ENCODE measurements at regions not wholly inside any gene's neighbourhood (a gene's known extent, or its start where the extent isn't known, plus 50 kb on each side); places are given as distances from the start of the nearest gene placed in this dataset.

- TF ChIP-seq ETS1 (IDR thresholded peaks at IDR 0.05): no peak
These were observed 764.7 kb upstream of the KIF2B start (continued) for GRCh38 chr17:53058031-53058430.

- H3K27me3 ChIP-seq (ENCODE audit: insufficient read depth): no peaks in the 10 kb centered on the region
- no peak overlapping the region for H3K27ac ChIP-seq (ENCODE audit: low read depth)
- H4K20me1 ChIP-seq (replicated peaks; ENCODE audit: insufficient read depth): no peaks in the 10 kb centered on the region
- Mint-ChIP-seq H3K4me1 (no peaks in the 10 kb centered on the region), H3K27me3 (ENCODE audit: insufficient read depth, low read depth, poor library complexity) (peaks cover 4% of the 10 kb centered on the region), H3K27ac (no peak overlapping the region), H3K4me3 (no peak overlapping the region), H3K9me3 (peaks cover 7% of the 10 kb centered on the region; the same call in 2 of the 3 replicates), H3K36me3 (ENCODE audit: low read depth) (peaks cover 28% of the 10 kb centered on the region)
- no peaks in the 10 kb centered on the region for H3F3A ChIP-seq (replicated peaks; ENCODE audit: low read depth)
- peaks cover 13% of the 10 kb centered on the region for H3K9me2 ChIP-seq (ENCODE audit: insufficient read depth)
- DNase-seq (ENCODE audit: low spot score) (no peak), ATAC-seq (no peak)
- H3K36me3 ChIP-seq (ENCODE audit: insufficient read depth): no peaks in the 10 kb centered on the region
- TF ChIP-seq STAT1 (IDR thresholded peaks at IDR 0.05; ENCODE audit: unreplicated experiment) (no peak), REST (IDR thresholded peaks at IDR 0.05; ENCODE audit: unreplicated experiment) (no peak), POLR2AphosphoS5 (IDR thresholded peaks at IDR 0.05; ENCODE audit: low read depth) (no peak), ZNF331 (CRISPR knock-in tag; IDR thresholded peaks at IDR 0.05; ENCODE audit: low read depth) (no peak)
- no peak overlapping the region for H2AFZ ChIP-seq
- no peaks in the 10 kb centered on the region for H3K79me2 ChIP-seq (replicated peaks; ENCODE audit: insufficient read depth)
- H3K4me3 ChIP-seq: no peak overlapping the region
- no peak overlapping the region for H3K4me2 ChIP-seq
- no peaks in the 10 kb centered on the region for H3K4me1 ChIP-seq (ENCODE audit: insufficient read depth)
These were observed 775.9 kb upstream of the KIF2B start for GRCh38 chr17:53046781-53047180.

GRCh38 chr17:53039981-53040380 is 782.7 kb upstream of the KIF2B start:
- ATAC-seq: no peak
- H3K79me2 ChIP-seq (replicated peaks; ENCODE audit: insufficient read depth): no peaks in the 10 kb centered on the region
- H3K4me3 Mint-ChIP-seq: no peak overlapping the region
- H3K9me3 Mint-ChIP-seq: 0 out of 3 replicates have a peak, but pooled peaks cover 7% of the 10 kb centered on the region
- peaks cover 10% of the 10 kb centered on the region; the same call in 2 of the 3 replicates for H3K36me3 Mint-ChIP-seq (ENCODE audit: low read depth)
- no peak overlapping the region for H3K4me2 ChIP-seq
- no peak overlapping the region for H3K27ac Mint-ChIP-seq
- H3K27me3 ChIP-seq (ENCODE audit: insufficient read depth): no peaks in the 10 kb centered on the region
- H3K4me1 Mint-ChIP-seq: no peaks in the 10 kb centered on the region
- H3K36me3 ChIP-seq (ENCODE audit: insufficient read depth): no peaks in the 10 kb centered on the region
- H3K4me3 ChIP-seq: no peak overlapping the region
- no peaks in the 10 kb centered on the region for H3F3A ChIP-seq (replicated peaks; ENCODE audit: low read depth)
- H3K27ac ChIP-seq (ENCODE audit: low read depth): no peak overlapping the region
- no peaks in the 10 kb centered on the region for H3K9me2 ChIP-seq (ENCODE audit: insufficient read depth)
- no peak overlapping the region for H2AFZ ChIP-seq
- no peaks in the 10 kb centered on the region for H4K20me1 ChIP-seq (replicated peaks; ENCODE audit: insufficient read depth)
- no peak for DNase-seq (ENCODE audit: low spot score)
- no peaks in the 10 kb centered on the region for H3K4me1 ChIP-seq (ENCODE audit: insufficient read depth)
- no peaks in the 10 kb centered on the region for H3K27me3 Mint-ChIP-seq (ENCODE audit: insufficient read depth, low read depth, poor library complexity)
- TF ChIP-seq ZNF462 (CRISPR knock-in tag; IDR thresholded peaks at IDR 0.05) (no peak), ZNF331 (CRISPR knock-in tag; IDR thresholded peaks at IDR 0.05; ENCODE audit: low read depth) (no peak), NANOG (IDR thresholded peaks at IDR 0.05; ENCODE audit: borderline replicate concordance) (no peak), CTCF (conservative IDR thresholded peaks at IDR 0.05; ENCODE audit: low read depth in 2 of 2) (no peak)

All from GM23338 (cell line).